HL-60 (cell line): ENCODE measurements at regions not wholly inside any gene's neighbourhood (a gene's known extent, or its start where the extent isn't known, plus 50 kb on each side); places are given as distances from the start of the nearest gene placed in this dataset.

Experiments used
- DNase-seq, 2 experiments: peaks; one replicate each; pipeline ENCODE4 v3.0.0-alpha.2; 2010 to 2020; ENCODE audit warnings: low read depth in 1 of 2, low spot score in 1 of 2
- H3K27ac ChIP-seq: fragments of 250-450 bp; sonication (Bioruptor Pico); replicated peaks from 2 replicates; pipeline ENCODE4 v1.5.1; 2020; ENCODE audit warnings: mild to moderate bottlenecking, moderate library complexity
- H3K27me3 ChIP-seq: fragments of 250-450 bp; sonication (Bioruptor Pico); 2 replicates; pipeline ENCODE4 v1.5.1; 2021; ENCODE audit warnings: mild to moderate bottlenecking, moderate library complexity; ENCODE audit not compliant: insufficient read depth, poor library complexity, severe bottlenecking
- H3K4me3 ChIP-seq: replicated peaks from 2 replicates; pipeline ENCODE4 v1.5.1; 2011; ENCODE audit warnings: mild to moderate bottlenecking, control low read depth, low read length; ENCODE audit not compliant: insufficient read depth
- GABPA ChIP-seq: IDR thresholded peaks from 2 replicates; pipeline ENCODE4 v1.6.1; 2012; ENCODE audit warnings: low read depth
- POLR2AphosphoS5 ChIP-seq: IDR thresholded peaks from 2 replicates; pipeline ENCODE4 v1.6.1; 2012; ENCODE audit warnings: low read depth
- SPI1 ChIP-seq: IDR thresholded peaks from 2 replicates; pipeline ENCODE4 v1.6.1; 2012; ENCODE audit warnings: low read depth, mild to moderate bottlenecking, borderline replicate concordance
- TF ChIP-seq, protein P1 (sequence below): IDR thresholded peaks from 2 replicates; pipeline ENCODE4 v1.6.1; 2012; ENCODE audit warnings: low read depth; ENCODE audit not compliant: insufficient replicate concordance
- TF ChIP-seq, protein P2 (sequence below): IDR thresholded peaks from one replicate; pipeline ENCODE4 v1.5.1; 2011; ENCODE audit warnings: low read length, control low read depth, inconsistent platforms; ENCODE audit not compliant: insufficient read depth

DNA sequence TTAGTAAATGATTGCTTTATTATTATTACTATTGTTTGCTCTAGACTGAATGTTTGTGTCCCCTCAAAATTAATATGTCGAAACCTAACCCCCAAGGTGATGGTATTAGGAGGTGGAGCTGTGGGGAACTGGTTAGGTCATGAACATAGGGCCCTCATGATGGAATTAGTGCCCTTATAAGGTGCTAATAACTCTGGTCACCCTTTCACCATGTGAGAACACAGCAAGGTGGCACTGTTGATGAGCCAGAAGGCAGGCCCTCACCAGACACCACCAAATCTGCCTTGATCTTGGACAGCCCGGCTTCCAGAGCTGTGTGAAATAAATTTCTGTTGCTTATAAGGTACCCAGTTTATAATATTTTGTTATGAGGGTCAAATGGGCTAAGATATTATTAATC, 95.8 kb downstream of the BDNF start:
- no peak for TF ChIP-seq GABPA
- TF ChIP-seq, protein P1, sequence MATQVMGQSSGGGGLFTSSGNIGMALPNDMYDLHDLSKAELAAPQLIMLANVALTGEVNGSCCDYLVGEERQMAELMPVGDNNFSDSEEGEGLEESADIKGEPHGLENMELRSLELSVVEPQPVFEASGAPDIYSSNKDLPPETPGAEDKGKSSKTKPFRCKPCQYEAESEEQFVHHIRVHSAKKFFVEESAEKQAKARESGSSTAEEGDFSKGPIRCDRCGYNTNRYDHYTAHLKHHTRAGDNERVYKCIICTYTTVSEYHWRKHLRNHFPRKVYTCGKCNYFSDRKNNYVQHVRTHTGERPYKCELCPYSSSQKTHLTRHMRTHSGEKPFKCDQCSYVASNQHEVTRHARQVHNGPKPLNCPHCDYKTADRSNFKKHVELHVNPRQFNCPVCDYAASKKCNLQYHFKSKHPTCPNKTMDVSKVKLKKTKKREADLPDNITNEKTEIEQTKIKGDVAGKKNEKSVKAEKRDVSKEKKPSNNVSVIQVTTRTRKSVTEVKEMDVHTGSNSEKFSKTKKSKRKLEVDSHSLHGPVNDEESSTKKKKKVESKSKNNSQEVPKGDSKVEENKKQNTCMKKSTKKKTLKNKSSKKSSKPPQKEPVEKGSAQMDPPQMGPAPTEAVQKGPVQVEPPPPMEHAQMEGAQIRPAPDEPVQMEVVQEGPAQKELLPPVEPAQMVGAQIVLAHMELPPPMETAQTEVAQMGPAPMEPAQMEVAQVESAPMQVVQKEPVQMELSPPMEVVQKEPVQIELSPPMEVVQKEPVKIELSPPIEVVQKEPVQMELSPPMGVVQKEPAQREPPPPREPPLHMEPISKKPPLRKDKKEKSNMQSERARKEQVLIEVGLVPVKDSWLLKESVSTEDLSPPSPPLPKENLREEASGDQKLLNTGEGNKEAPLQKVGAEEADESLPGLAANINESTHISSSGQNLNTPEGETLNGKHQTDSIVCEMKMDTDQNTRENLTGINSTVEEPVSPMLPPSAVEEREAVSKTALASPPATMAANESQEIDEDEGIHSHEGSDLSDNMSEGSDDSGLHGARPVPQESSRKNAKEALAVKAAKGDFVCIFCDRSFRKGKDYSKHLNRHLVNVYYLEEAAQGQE, result no peak
- Histone ChIP-seq H3K27me3 (peaks cover 2% of the 10 kb centered on the region), H3K4me3 (no peak overlapping the region), H3K27ac (no peak overlapping the region)
- DNase-seq, result no peak

DNA sequence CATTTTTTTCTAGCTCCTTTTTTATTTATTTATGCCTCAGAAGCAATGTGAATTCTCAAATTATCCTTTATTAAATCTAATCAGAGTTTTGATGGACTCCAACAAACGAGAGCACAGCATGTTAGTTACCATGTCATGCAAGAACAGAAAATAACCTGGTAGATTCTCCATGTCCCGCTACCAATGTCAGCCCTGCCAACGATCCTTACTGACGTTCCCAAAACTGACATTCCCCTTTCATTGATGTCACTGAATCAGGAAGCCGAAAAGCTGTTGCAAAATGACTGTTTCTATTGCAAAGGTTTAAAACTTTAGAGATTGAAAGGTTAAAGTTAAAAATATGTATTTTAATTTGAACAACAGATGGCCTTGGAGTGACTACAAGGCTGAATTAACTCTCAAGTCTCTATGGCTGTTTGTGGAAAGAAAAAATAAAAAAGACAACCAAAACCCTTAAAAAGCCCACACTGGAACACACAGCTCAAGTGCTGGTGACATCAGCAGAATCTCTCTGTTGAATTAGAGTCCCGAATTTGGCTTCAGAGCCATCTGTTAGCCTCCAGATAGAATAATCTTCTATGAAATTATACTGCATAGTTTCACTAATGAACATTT, 96.8 kb downstream of the BDNF start:
- no peak for DNase-seq
- H3K27me3 ChIP-seq, result peaks cover 2% of the 10 kb centered on the region
- TF ChIP-seq GABPA (no peak), POLR2AphosphoS5 (no peak), SPI1 (no peak)
- TF ChIP-seq, protein P1, result no peak
- TF ChIP-seq, protein P2, sequence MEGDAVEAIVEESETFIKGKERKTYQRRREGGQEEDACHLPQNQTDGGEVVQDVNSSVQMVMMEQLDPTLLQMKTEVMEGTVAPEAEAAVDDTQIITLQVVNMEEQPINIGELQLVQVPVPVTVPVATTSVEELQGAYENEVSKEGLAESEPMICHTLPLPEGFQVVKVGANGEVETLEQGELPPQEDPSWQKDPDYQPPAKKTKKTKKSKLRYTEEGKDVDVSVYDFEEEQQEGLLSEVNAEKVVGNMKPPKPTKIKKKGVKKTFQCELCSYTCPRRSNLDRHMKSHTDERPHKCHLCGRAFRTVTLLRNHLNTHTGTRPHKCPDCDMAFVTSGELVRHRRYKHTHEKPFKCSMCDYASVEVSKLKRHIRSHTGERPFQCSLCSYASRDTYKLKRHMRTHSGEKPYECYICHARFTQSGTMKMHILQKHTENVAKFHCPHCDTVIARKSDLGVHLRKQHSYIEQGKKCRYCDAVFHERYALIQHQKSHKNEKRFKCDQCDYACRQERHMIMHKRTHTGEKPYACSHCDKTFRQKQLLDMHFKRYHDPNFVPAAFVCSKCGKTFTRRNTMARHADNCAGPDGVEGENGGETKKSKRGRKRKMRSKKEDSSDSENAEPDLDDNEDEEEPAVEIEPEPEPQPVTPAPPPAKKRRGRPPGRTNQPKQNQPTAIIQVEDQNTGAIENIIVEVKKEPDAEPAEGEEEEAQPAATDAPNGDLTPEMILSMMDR, result no peak

DNA sequence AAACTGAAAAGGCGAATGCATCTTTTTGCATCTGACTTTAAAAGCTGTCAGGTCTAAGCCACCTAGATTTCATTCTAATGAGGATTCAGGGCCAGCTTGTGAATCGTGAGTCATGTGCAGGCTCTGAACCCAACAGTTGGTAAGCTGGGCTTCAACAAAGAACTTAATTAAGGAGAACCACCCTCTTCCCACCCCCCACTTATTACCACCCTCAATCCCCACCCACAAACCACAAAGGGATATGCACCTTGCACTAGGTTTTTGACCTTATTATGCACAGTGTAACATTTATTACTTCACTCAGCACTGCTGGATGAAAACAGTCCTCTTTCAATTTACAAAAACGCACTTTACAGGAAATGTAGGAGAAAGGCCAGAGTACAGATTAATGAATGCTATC, 94.1 kb upstream of the LIN7C start:
- Histone ChIP-seq H3K4me3 (no peak overlapping the region), H3K27me3 (no peaks in the 10 kb centered on the region), H3K27ac (no peak overlapping the region)
- no peak for DNase-seq
- TF ChIP-seq GABPA (no peak), POLR2AphosphoS5 (no peak), SPI1 (no peak)
- TF ChIP-seq, protein P2, result no peak
- TF ChIP-seq, protein P1, result no peak

More for the DNA sequence above, 96.8 kb downstream of the BDNF start:
- Histone ChIP-seq H3K4me3 (no peak overlapping the region), H3K27ac (no peak overlapping the region)

DNA sequence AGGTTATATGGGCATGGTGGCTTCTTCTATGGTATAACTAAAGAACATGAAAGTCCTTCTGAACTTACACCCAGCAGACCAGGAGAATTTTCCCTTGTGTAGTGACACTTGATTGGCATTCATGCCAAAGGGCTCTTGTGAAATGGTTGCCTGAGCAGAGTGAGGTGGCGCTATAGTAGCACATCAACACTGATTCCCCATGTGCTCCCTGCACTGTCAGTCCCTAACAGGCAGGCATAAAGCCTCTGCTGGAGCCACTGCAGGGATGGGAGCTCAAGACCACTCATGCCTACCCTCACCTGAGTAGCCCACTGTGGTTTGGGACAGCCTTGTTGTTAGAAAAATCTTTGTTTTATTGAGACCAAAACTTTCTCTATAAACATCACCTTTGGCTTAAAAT, 92.6 kb upstream of the LIN7C start:
- no peak for DNase-seq
- Histone ChIP-seq H3K4me3 (no peak overlapping the region), H3K27me3 (no peaks in the 10 kb centered on the region), H3K27ac (no peak overlapping the region)
- TF ChIP-seq SPI1 (no peak), GABPA (no peak), POLR2AphosphoS5 (no peak)
- TF ChIP-seq, protein P2, result no peak
- TF ChIP-seq, protein P1, result no peak
